A673 (cell line): ENCODE measurements at regions not wholly inside any gene's neighbourhood (a gene's known extent, or its start where the extent isn't known, plus 50 kb on each side); places are given as distances from the start of the nearest gene placed in this dataset.

Experiments
- BruUV-seq: library from RNA; stranded (reverse); fragments of 400-500 nt; replicated peaks from 2 replicates; lab custom pipeline; 2021; lab: Mats Ljungman, UMichigan
- CTCF ChIA-PET: fragments of 300-600 bp; sonication (Branson Sonifier 250); formaldehyde crosslinking; loops from one replicate; lab custom pipeline; 2022; ENCODE audit warnings: antibody characterized with exemption; lab: Charles Lee
- POLR2A ChIA-PET: fragments of 300-600 bp; sonication (Branson Sonifier 250); formaldehyde crosslinking; loops from one replicate; lab custom pipeline; 2022; ENCODE audit warnings: antibody characterized with exemption; ENCODE audit not compliant: low non-redundant PET; lab: Charles Lee
- DNase-seq: peaks from one replicate; pipeline ENCODE4 v3.0.0-alpha.2; 2015; ENCODE audit warnings: low spot score
- H3K27ac ChIP-seq: fragments of 200-600 bp; sonication (generic); 2 replicates; pipeline ENCODE4 v1.5.1; 2016; ENCODE audit warnings: mixed run types, low read depth, mild to moderate bottlenecking, mixed read lengths, antibody characterized with exemption, low read length; ENCODE audit not compliant: poor library complexity, severe bottlenecking
- H3K27me3 ChIP-seq: fragments of 200-600 bp; sonication (generic); replicated peaks from 2 replicates; pipeline ENCODE4 v1.6.1; 2017; ENCODE audit warnings: mixed run types, low read depth, mild to moderate bottlenecking, mixed read lengths, antibody characterized with exemption, low read length; ENCODE audit not compliant: insufficient read depth, poor library complexity
- H3K36me3 ChIP-seq: fragments of 200-600 bp; sonication (generic); 2 replicates; pipeline ENCODE4 v1.6.1; 2016; ENCODE audit warnings: mixed run types, mild to moderate bottlenecking, mixed read lengths, antibody characterized with exemption, low read length; ENCODE audit not compliant: insufficient read depth, poor library complexity, severe bottlenecking
- H3K4me1 ChIP-seq: fragments of 200-600 bp; sonication (generic); 2 replicates; pipeline ENCODE4 v1.6.1; 2017; ENCODE audit warnings: mixed run types, mild to moderate bottlenecking, mixed read lengths, antibody characterized with exemption, low read length; ENCODE audit not compliant: insufficient read depth, poor library complexity, severe bottlenecking
- H3K4me3 ChIP-seq: fragments of 200-600 bp; sonication (generic); 2 replicates; pipeline ENCODE4 v1.5.1; 2016; ENCODE audit warnings: low read depth, mixed run types, mild to moderate bottlenecking, mixed read lengths, low read length; ENCODE audit not compliant: poor library complexity, severe bottlenecking
- H3K9me3 ChIP-seq: fragments of 200-600 bp; sonication (generic); 2 replicates; pipeline ENCODE4 v1.6.1; 2016; ENCODE audit warnings: mixed run types, low read depth, mild to moderate bottlenecking, mixed read lengths, antibody characterized with exemption, low read length; ENCODE audit not compliant: poor library complexity, severe bottlenecking
- EZH2 ChIP-seq: fragments of 200-600 bp; sonication (generic); IDR thresholded peaks from 2 replicates; pipeline ENCODE4 v1.6.1; 2017; ENCODE audit warnings: borderline replicate concordance, low read depth, mild to moderate bottlenecking, mixed read lengths, antibody characterized with exemption, low read length; ENCODE audit not compliant: poor library complexity, severe bottlenecking
- intact Hi-C: fragments of 100-400 bp; cut with micrococcal nuclease; formaldehyde crosslinking; loops from one replicate; pipeline ENCODE4 v1.10.0; 2022; ENCODE audit not compliant: unreplicated experiment
- TF ChIP-seq, protein P1 (sequence below): fragments of 300-800, 200-600 bp; sonication (generic); conservative IDR thresholded peaks from 2 replicates; pipeline ENCODE4 v1.5.1; 2017; ENCODE audit warnings: low read depth, mild to moderate bottlenecking, antibody characterized with exemption, low read length, moderate library complexity, mixed read lengths

- intact Hi-C loops = no loop called here
- no peak overlapping the region for H3K4me3 ChIP-seq
- no peaks in the 10 kb centered on the region for H3K9me3 ChIP-seq
- BruUV-seq = no TSS peak
- ChIA-PET POLR2A (no interaction called here), CTCF (no interaction called here)
- DNase-seq = no peak
- no peak overlapping the region for H3K27ac ChIP-seq
- no peaks in the 10 kb centered on the region for H3K27me3 ChIP-seq
- no peaks in the 10 kb centered on the region for H3K36me3 ChIP-seq
- no peaks in the 10 kb centered on the region for H3K4me1 ChIP-seq
- TF ChIP-seq, protein P1, sequence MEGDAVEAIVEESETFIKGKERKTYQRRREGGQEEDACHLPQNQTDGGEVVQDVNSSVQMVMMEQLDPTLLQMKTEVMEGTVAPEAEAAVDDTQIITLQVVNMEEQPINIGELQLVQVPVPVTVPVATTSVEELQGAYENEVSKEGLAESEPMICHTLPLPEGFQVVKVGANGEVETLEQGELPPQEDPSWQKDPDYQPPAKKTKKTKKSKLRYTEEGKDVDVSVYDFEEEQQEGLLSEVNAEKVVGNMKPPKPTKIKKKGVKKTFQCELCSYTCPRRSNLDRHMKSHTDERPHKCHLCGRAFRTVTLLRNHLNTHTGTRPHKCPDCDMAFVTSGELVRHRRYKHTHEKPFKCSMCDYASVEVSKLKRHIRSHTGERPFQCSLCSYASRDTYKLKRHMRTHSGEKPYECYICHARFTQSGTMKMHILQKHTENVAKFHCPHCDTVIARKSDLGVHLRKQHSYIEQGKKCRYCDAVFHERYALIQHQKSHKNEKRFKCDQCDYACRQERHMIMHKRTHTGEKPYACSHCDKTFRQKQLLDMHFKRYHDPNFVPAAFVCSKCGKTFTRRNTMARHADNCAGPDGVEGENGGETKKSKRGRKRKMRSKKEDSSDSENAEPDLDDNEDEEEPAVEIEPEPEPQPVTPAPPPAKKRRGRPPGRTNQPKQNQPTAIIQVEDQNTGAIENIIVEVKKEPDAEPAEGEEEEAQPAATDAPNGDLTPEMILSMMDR = no peak
- no peak for TF ChIP-seq EZH2
Measured at GRCh38 chr5:35367526-35367925, 137.2 kb upstream of the PRLR start.

DNA sequence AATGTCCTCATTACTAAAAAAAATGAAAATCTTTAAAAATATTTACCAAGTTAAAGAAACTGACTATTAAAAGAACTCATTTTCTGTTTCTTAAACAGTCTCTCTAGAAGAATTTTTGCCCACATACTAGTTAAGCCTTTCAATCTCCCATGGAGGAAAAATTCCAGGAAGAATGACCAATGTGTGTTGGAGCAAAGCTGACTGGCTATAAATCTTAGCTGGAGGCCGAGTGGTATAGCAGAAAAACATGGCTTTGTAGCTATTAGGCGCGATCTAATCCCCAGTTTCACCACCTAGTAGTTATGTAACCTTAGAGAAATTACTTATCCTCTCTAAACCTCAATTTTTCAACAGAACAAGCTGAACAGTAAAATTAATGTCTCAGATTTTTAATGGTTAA is 135.5 kb upstream of the PRLR start:
- no peak for DNase-seq
- intact Hi-C loops = no loop called here
- no peak overlapping the region for H3K4me3 ChIP-seq
- no peak for TF ChIP-seq EZH2
- TF ChIP-seq, protein P1 = no peak
- H3K36me3 ChIP-seq = no peaks in the 10 kb centered on the region
- no peak overlapping the region for H3K27ac ChIP-seq
- H3K27me3 ChIP-seq = no peaks in the 10 kb centered on the region
- H3K4me1 ChIP-seq = no peaks in the 10 kb centered on the region
- ChIA-PET POLR2A (no interaction called here), CTCF (no interaction called here)
- BruUV-seq = no TSS peak
- H3K9me3 ChIP-seq = no peaks in the 10 kb centered on the region

- no peaks in the 10 kb centered on the region for H3K36me3 ChIP-seq
- POLR2A ChIA-PET = no interaction called here
- intact Hi-C loops = no loop called here
Measured at GRCh38 chr5:35364350-35364749, 134.1 kb upstream of the PRLR start.

More at GRCh38 chr5:35364350-35364749, 134.1 kb upstream of the PRLR start:
- no peak for DNase-seq
- Histone ChIP-seq H3K27me3 (no peaks in the 10 kb centered on the region), H3K4me1 (no peaks in the 10 kb centered on the region), H3K27ac (no peak overlapping the region), H3K4me3 (no peak overlapping the region), H3K9me3 (no peaks in the 10 kb centered on the region)
- TF ChIP-seq, protein P1 = no peak
- TF ChIP-seq EZH2 = no peak
- CTCF ChIA-PET = no interaction called here
- BruUV-seq = no TSS peak
